ENCODE measurements at regions not wholly inside any gene's neighbourhood (a gene's known extent, or its start where the extent isn't known, plus 50 kb on each side); places are given as distances from the start of the nearest gene placed in this dataset.

- Histone ChIP-seq H3K36me3 (no peaks in the 10 kb centered on the region), H3K27ac (peak overlapping the region; percentile 27 to 47), H3K9me3 (no peaks in the 10 kb centered on the region), H3K27me3 (no peaks in the 10 kb centered on the region), H3K4me1 (peaks cover 5 to 9% of the 10 kb centered on the region in 2 donors), H3K4me3 (no peak overlapping the region)
- intact Hi-C loops (cut with DNase I; ENCODE audit: low total_unique reads), result no loop called here
- TF ChIP-seq POLR2A (IDR thresholded peaks at IDR 0.05), result no peak
- peak in 1 of 4 experiments; percentile 9 for TF ChIP-seq CTCF (IDR thresholded peaks at IDR 0.05)
- no peak for DNase-seq
Measured at GRCh38 chr15:70153921-70154717, 56.4 kb upstream of the TLE3 start.

GRCh38 chr15:70152070-70152480 is 54.4 kb upstream of the TLE3 start:
- no peaks in the 10 kb centered on the region for H3K36me3 ChIP-seq
- no peak overlapping the region for H3K27ac ChIP-seq
- intact Hi-C loops (cut with DNase I; ENCODE audit: low total_unique reads), result no loop called here
- H3K27me3 ChIP-seq, result no peaks in the 10 kb centered on the region
- H3K4me1 ChIP-seq, result peaks cover 5 to 9% of the 10 kb centered on the region in 2 donors
- TF ChIP-seq CTCF (IDR thresholded peaks at IDR 0.05) (no peak), POLR2A (IDR thresholded peaks at IDR 0.05) (no peak)
- H3K4me3 ChIP-seq, result no peak overlapping the region
- no peak for DNase-seq
- no peaks in the 10 kb centered on the region for H3K9me3 ChIP-seq

GRCh38 chr15:70151462-70151861 is 53.7 kb upstream of the TLE3 start:
- intact Hi-C loops (cut with DNase I; ENCODE audit: low total_unique reads), result no loop called here
- no peaks in the 10 kb centered on the region for H3K27me3 ChIP-seq
- peaks cover 4 to 5% of the 10 kb centered on the region in 2 donors for H3K4me1 ChIP-seq
- TF ChIP-seq CTCF (IDR thresholded peaks at IDR 0.05) (no peak), POLR2A (IDR thresholded peaks at IDR 0.05) (no peak)
- no peak overlapping the region for H3K4me3 ChIP-seq
- H3K9me3 ChIP-seq, result no peaks in the 10 kb centered on the region
- no peaks in the 10 kb centered on the region for H3K36me3 ChIP-seq
- H3K27ac ChIP-seq, result no peak overlapping the region
- no peak for DNase-seq

GRCh38 chr15:70151003-70151402 is 53.3 kb upstream of the TLE3 start:
- Histone ChIP-seq H3K36me3 (no peaks in the 10 kb centered on the region), H3K9me3 (no peaks in the 10 kb centered on the region), H3K27ac (no peak overlapping the region), H3K27me3 (no peaks in the 10 kb centered on the region), H3K4me1 (peaks cover 0 to 5% of the 10 kb centered on the region in 2 donors), H3K4me3 (no peak overlapping the region)
- intact Hi-C loops (cut with DNase I; ENCODE audit: low total_unique reads), result no loop called here
- no peak for DNase-seq
- no peak for TF ChIP-seq POLR2A (IDR thresholded peaks at IDR 0.05)
- TF ChIP-seq CTCF (IDR thresholded peaks at IDR 0.05), result no peak

GRCh38 chr15:70150405-70150747 is 52.7 kb upstream of the TLE3 start:
- intact Hi-C loops (cut with DNase I; ENCODE audit: low total_unique reads), result no loop called here
- TF ChIP-seq CTCF (IDR thresholded peaks at IDR 0.05) (no peak), POLR2A (IDR thresholded peaks at IDR 0.05) (no peak)

More at GRCh38 chr15:70150405-70150747, 52.7 kb upstream of the TLE3 start:
- Histone ChIP-seq H3K27me3 (no peaks in the 10 kb centered on the region), H3K36me3 (no peaks in the 10 kb centered on the region), H3K27ac (no peak overlapping the region), H3K9me3 (no peaks in the 10 kb centered on the region), H3K4me1 (peaks cover 0 to 4% of the 10 kb centered on the region in 2 donors), H3K4me3 (no peak overlapping the region)
- no peak for DNase-seq
